ENCODE measurements at regions not wholly inside any gene's neighbourhood (a gene's known extent, or its start where the extent isn't known, plus 50 kb on each side); places are given as distances from the start of the nearest gene placed in this dataset.

GRCh38 chr5:158180407-158180806 is 321.5 kb upstream of the CLINT1 start:
- H3K27ac ChIP-seq = no peak overlapping the region
- H3K4me1 ChIP-seq = peaks cover 0 to 2% (median 0%) of the 10 kb centered on the region in 4 donors
- no peaks in the 10 kb centered on the region for H3K36me3 ChIP-seq
- no peaks in the 10 kb centered on the region for H3K9me3 ChIP-seq
- no peak for DNase-seq
- no peak overlapping the region for H3K4me3 ChIP-seq
- TF ChIP-seq POLR2A (IDR thresholded peaks at IDR 0.05) (no peak), CTCF (IDR thresholded peaks at IDR 0.05) (no peak), EP300 (IDR thresholded peaks at IDR 0.05) (no peak), POLR2AphosphoS5 (IDR thresholded peaks at IDR 0.05) (no peak)
- no peak for ATAC-seq (ENCODE audit: low FRiP score in 2 of 2)
- 67 to 85% methylated on average over 4 of the region's 4 CpGs for WGBS, 2 donors
- H3K27me3 ChIP-seq = no peaks in the 10 kb centered on the region

GRCh38 chr5:158179271-158179670 is 320.3 kb upstream of the CLINT1 start:
- no peak for ATAC-seq (ENCODE audit: low FRiP score in 2 of 2)
- no peak for DNase-seq
- WGBS, 2 donors = 93 to 95% methylated on average over 6 to 7 of the region's 7 CpGs
- peaks cover 0 to 5% (median 0%) of the 10 kb centered on the region in 4 donors for H3K4me1 ChIP-seq
- H3K27me3 ChIP-seq = no peaks in the 10 kb centered on the region
- no peaks in the 10 kb centered on the region for H3K36me3 ChIP-seq
- TF ChIP-seq POLR2AphosphoS5 (IDR thresholded peaks at IDR 0.05) (no peak), EP300 (IDR thresholded peaks at IDR 0.05) (no peak), CTCF (IDR thresholded peaks at IDR 0.05) (no peak), POLR2A (IDR thresholded peaks at IDR 0.05) (no peak)
- H3K4me3 ChIP-seq = no peak overlapping the region
- no peaks in the 10 kb centered on the region for H3K9me3 ChIP-seq
- H3K27ac ChIP-seq = no peak overlapping the region

- no peaks in the 10 kb centered on the region for H3K27me3 ChIP-seq
- no peak overlapping the region for H3K27ac ChIP-seq
- H3K4me1 ChIP-seq = peaks cover 0 to 5% (median 0%) of the 10 kb centered on the region in 4 donors
- peak in 1 of 2 donors; percentile 37 for DNase-seq
- no peaks in the 10 kb centered on the region for H3K36me3 ChIP-seq
- WGBS, 2 donors = 86 to 88% methylated on average over 6 of the region's 6 CpGs
- ATAC-seq (ENCODE audit: low FRiP score in 2 of 2) = no peak
- no peak for TF ChIP-seq POLR2A (IDR thresholded peaks at IDR 0.05)
- no peak for TF ChIP-seq EP300 (IDR thresholded peaks at IDR 0.05)
- no peak for TF ChIP-seq CTCF (IDR thresholded peaks at IDR 0.05)
- no peak for TF ChIP-seq POLR2AphosphoS5 (IDR thresholded peaks at IDR 0.05)
- no peak overlapping the region for H3K4me3 ChIP-seq
- H3K9me3 ChIP-seq = no peaks in the 10 kb centered on the region
Measured at GRCh38 chr5:158178535-158178934, 319.6 kb upstream of the CLINT1 start.

GRCh38 chr5:158177146-158177545 is 318.2 kb upstream of the CLINT1 start:
- TF ChIP-seq CTCF (IDR thresholded peaks at IDR 0.05) (no peak), POLR2A (IDR thresholded peaks at IDR 0.05) (no peak), POLR2AphosphoS5 (IDR thresholded peaks at IDR 0.05) (no peak), EP300 (IDR thresholded peaks at IDR 0.05) (no peak)
- ATAC-seq (ENCODE audit: low FRiP score in 2 of 2) (no peak), DNase-seq (no peak)
- Histone ChIP-seq H3K9me3 (no peaks in the 10 kb centered on the region), H3K36me3 (no peaks in the 10 kb centered on the region), H3K27ac (no peak overlapping the region), H3K27me3 (no peaks in the 10 kb centered on the region), H3K4me3 (no peak overlapping the region), H3K4me1 (peaks cover 0 to 5% (median 0%) of the 10 kb centered on the region in 4 donors)

- ATAC-seq (ENCODE audit: low FRiP score in 2 of 2) (no peak), DNase-seq (peak in 1 of 2 donors; percentile 8)
- peaks cover 0 to 5% (median 0%) of the 10 kb centered on the region in 4 donors for H3K4me1 ChIP-seq
- no peaks in the 10 kb centered on the region for H3K36me3 ChIP-seq
- TF ChIP-seq EP300 (IDR thresholded peaks at IDR 0.05) (no peak), CTCF (IDR thresholded peaks at IDR 0.05) (no peak), POLR2AphosphoS5 (IDR thresholded peaks at IDR 0.05) (no peak), POLR2A (IDR thresholded peaks at IDR 0.05) (no peak)
- no peak overlapping the region for H3K27ac ChIP-seq
- WGBS, 2 donors = 45 to 61% methylated on average over 6 of the region's 6 CpGs
- no peaks in the 10 kb centered on the region for H3K27me3 ChIP-seq
- no peaks in the 10 kb centered on the region for H3K9me3 ChIP-seq
- H3K4me3 ChIP-seq = no peak overlapping the region
Measured at GRCh38 chr5:158175934-158176481, 317.1 kb upstream of the CLINT1 start.
